GM13976 (cell line): ENCODE measurements at regions not wholly inside any gene's neighbourhood (a gene's known extent, or its start where the extent isn't known, plus 50 kb on each side); places are given as distances from the start of the nearest gene placed in this dataset.

Experiments used
- DNase-seq: peaks from one replicate; pipeline ENCODE4 v3.0.0; 2012; ENCODE audit warnings: low spot score
- in situ Hi-C: fragments of 300-500 bp; cut with MboI; formaldehyde crosslinking; loops from one replicate; pipeline ENCODE4 v1.12.0; 2022; ENCODE audit warnings: low sequenced_read_pairs, mixed read lengths, inconsistent platforms; ENCODE audit not compliant: unreplicated experiment
- TF ChIP-seq, protein P1 (sequence below): IDR thresholded peaks from 2 replicates; pipeline ENCODE4 v1.5.1; 2012; ENCODE audit warnings: borderline replicate concordance, mild to moderate bottlenecking; ENCODE audit not compliant: insufficient read depth; ENCODE audit errors: extremely low read depth, missing control alignments, control extremely low read depth

DNA sequence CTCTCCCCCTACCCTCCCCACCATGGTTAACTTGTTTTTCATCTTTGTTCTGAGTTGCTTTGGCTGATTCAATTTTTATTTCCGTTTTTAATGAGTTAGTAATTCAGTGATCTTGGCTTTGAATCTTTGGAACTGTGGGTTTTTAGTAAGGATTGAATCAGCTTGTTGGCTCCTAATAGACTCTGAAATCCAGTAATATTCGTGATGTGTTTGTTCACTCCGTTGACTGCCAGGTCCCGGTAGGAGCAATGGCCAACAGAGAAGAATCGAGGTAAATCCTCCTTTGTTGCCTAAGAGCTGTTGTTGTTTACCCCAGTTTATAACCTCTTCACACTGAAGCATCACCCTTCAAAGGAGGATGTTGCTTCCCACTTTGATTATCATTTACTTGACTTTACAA is 92.7 kb downstream of the PCSK1 start:
- TF ChIP-seq, protein P1, sequence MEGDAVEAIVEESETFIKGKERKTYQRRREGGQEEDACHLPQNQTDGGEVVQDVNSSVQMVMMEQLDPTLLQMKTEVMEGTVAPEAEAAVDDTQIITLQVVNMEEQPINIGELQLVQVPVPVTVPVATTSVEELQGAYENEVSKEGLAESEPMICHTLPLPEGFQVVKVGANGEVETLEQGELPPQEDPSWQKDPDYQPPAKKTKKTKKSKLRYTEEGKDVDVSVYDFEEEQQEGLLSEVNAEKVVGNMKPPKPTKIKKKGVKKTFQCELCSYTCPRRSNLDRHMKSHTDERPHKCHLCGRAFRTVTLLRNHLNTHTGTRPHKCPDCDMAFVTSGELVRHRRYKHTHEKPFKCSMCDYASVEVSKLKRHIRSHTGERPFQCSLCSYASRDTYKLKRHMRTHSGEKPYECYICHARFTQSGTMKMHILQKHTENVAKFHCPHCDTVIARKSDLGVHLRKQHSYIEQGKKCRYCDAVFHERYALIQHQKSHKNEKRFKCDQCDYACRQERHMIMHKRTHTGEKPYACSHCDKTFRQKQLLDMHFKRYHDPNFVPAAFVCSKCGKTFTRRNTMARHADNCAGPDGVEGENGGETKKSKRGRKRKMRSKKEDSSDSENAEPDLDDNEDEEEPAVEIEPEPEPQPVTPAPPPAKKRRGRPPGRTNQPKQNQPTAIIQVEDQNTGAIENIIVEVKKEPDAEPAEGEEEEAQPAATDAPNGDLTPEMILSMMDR = no peak
- no peak for DNase-seq
- in situ Hi-C loops = loop anchor here (5.0 to 25.0 kb wide), 3 partner anchors 264 to 678 kb away; no protein-coding TSS in a partner anchor

DNA sequence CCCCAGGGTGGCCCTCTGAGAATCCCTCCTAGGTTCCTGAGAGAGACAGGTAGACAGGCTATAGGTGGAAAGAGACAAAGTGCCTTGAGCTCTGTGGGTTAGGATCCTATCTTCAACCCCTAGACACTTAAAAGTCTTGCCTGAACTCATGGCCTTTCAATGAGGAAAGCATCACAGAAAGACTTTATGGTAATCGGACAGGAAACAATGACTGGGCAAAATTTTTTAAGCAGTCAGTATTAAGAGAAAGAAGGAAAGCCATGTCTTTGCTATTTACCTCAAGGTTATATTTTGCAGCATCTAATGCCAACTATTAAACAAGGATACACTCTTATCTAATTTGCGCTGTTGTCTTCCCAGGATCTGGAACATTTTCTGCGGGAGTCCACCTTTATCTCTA is 93.2 kb downstream of the PCSK1 start:
- no peak for DNase-seq
- in situ Hi-C loops = loop anchor here (5.0 to 25.0 kb wide), 3 partner anchors 265 to 678 kb away; no protein-coding TSS in a partner anchor
- TF ChIP-seq, protein P1 = no peak

DNA sequence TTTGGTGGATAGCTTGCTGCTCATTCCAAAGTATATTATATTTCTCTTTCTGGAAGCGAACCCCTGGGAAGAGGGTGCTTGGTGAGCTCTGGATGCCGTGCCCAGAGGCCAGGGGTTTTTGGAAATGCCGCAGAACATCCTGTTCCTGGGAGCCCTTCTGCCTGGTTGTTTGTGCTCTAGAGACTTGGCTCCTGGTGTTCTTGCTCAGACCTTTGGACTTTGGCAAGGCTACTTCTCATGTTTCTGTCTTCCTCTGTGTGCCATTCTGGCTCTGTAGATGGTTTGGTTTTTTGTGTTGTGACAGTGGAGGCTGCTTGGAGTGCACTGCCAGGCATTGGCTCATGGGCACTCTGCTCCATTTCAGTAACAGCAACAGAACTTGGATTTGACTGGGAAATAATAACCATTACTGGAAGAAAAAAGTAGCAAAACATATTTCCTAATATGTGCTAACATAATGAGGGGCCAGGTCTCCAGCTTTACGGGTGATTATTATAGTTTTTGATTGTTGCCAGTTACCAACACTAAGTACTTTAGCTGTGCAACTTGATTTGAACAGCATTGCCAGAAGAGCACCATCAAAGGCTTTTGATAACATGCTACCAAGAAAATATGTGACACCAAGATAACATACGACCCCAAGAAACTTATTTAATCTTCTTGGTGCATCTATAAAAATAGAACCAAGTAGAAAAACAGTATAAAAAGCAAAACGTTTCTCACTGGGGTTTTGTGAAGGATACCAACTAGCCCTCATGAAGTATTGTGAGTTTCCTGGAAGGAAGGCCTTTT is 94.2 kb downstream of the PCSK1 start:
- in situ Hi-C loops = loop anchor here (25.0 kb wide), 1 partner anchor 677 kb away; no protein-coding TSS in a partner anchor
- TF ChIP-seq, protein P1 = no peak
- no peak for DNase-seq

DNA sequence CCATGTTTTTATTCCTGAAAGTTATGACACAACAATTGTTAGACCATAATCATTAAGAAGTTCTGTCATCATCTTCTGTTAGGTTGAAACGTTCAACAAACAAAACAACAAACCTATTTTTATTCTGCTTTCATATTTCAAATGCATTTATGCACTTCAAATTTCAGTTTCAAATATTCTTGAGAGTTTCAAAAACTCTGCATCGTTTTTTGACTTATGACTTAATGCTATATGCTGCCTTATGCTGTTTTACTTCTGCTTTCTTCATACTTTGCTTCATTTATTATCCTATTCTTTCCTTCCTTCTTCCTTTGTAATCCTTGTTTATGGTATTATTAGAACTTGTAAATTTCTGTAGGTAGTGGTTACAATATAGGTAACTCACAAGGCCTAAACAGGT is 95.0 kb downstream of the PCSK1 start:
- in situ Hi-C loops = loop anchor here (25.0 kb wide), 1 partner anchor 676 kb away; no protein-coding TSS in a partner anchor
- DNase-seq = no peak
- TF ChIP-seq, protein P1 = no peak

DNA sequence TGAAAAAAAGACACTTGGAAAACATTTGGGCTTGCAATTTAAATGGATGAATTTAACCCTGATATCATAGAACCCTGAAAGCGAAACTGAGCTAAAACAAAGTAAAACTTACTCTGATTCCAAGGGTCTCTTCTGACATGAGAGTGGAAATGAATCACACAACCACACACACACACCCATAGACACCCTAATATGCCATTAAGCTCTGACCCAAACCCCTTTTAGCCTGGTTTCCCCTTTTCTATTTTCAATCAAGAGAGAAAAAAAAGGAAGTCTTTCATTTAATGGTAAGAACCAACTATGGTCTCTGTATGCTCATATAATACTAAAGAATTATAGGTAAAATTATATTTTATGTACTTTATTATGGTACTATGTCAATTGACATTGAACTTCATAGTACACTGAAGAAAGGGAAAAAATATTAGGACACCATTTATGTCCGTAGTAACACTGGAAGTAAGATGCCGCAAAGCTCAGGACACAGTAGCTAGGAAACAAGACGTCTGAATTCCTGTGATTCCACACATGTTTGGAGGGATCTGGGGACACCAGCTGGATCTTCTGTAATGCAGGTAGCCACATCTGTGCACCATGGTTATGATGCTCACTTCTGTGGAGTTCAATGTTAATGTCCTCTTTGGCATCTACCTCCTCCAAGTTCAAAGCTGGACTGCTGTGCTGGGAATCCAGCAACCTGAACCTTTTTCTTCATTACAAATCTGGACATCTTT is 95.8 kb downstream of the PCSK1 start:
- TF ChIP-seq, protein P1 = no peak
- in situ Hi-C loops = loop anchor here (25.0 kb wide), 1 partner anchor 675 kb away; no protein-coding TSS in a partner anchor
- DNase-seq = no peak

DNA sequence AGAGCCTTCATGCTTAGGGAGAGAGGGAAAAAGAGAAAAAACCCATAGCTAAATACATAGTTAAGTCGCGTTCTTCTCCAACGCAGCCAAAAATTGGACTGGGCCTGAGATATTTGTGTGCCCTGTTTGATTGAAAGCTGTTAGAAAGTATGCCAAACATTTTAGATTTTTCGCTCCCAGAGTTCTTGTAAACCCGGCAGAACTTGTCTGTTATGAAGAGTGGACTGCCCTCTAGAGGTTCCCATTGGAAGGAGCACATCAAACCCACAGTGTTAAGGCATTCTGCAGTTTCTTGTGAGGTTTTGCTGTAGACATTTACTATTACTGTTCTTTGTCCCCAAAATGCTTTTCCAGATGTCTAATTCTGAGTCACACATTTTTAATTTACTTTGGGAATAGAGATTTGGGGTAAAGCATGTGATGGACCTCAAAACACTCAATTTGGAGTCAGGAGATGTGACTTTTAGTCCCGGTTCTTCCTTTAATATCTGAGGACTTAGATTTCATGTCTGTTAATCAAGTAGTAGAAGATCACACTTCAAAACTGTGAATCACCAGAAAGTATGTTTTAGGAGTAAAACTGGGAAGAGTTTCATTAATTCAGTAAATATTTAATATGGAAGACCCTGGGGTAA is 96.6 kb downstream of the PCSK1 start:
- in situ Hi-C loops = loop anchor here (25.0 kb wide), 1 partner anchor 674 kb away; no protein-coding TSS in a partner anchor
- TF ChIP-seq, protein P1 = peak; percentile 75
- DNase-seq = peak; percentile 38
